ENCODE measurements at regions not wholly inside any gene's neighbourhood (a gene's known extent, or its start where the extent isn't known, plus 50 kb on each side); places are given as distances from the start of the nearest gene placed in this dataset.
"Not testable (repeated sequence)": the region's sequence is repeated elsewhere in the genome, so short reads cannot be mapped to it uniquely, and the experiment has no call there.

- DNase-seq (ENCODE audit: low read depth in 4 of 4, low spot score in 1 of 4) = no peak
Measured at GRCh38 chr4:43587758-43588157, 695.2 kb downstream of the GRXCR1 start.

- no peak for DNase-seq (ENCODE audit: low read depth in 4 of 4, low spot score in 1 of 4)
Measured at GRCh38 chr4:43607400-43607799, 714.9 kb downstream of the GRXCR1 start.

- DNase-seq (ENCODE audit: low read depth in 4 of 4, low spot score in 1 of 4) = no peak
Measured at GRCh38 chr4:43607827-43608461, 715.4 kb downstream of the GRXCR1 start.

GRCh38 chr4:43619219-43619618, 726.7 kb downstream of the GRXCR1 start:
- DNase-seq (ENCODE audit: low read depth in 4 of 4, low spot score in 1 of 4) = no peak

- DNase-seq (ENCODE audit: low read depth in 4 of 4, low spot score in 1 of 4) = not testable (repeated sequence)
Measured at GRCh38 chr4:43637893-43638292, 745.4 kb downstream of the GRXCR1 start.

GRCh38 chr4:43651991-43652390, 759.5 kb downstream of the GRXCR1 start:
- no peak for DNase-seq (ENCODE audit: low read depth in 4 of 4, low spot score in 1 of 4)

GRCh38 chr4:43659547-43659946, 767.0 kb downstream of the GRXCR1 start:
- not testable (repeated sequence) for DNase-seq (ENCODE audit: low read depth in 4 of 4, low spot score in 1 of 4)

GRCh38 chr4:43672265-43672885, 776.2 kb downstream of the KCTD8 start:
- not testable (repeated sequence) for DNase-seq (ENCODE audit: low read depth in 4 of 4, low spot score in 1 of 4)

GRCh38 chr4:43680421-43680820, 768.2 kb downstream of the KCTD8 start:
- no peak for DNase-seq (ENCODE audit: low read depth in 4 of 4, low spot score in 1 of 4)

- DNase-seq (ENCODE audit: low read depth in 4 of 4, low spot score in 1 of 4) = no peak
Measured at GRCh38 chr4:43682551-43682950, 766.1 kb downstream of the KCTD8 start.

GRCh38 chr4:43690116-43690515, 758.5 kb downstream of the KCTD8 start:
- DNase-seq (ENCODE audit: low read depth in 4 of 4, low spot score in 1 of 4) = no peak

- DNase-seq (ENCODE audit: low read depth in 4 of 4, low spot score in 1 of 4) = no peak
Measured at GRCh38 chr4:43693876-43694275, 754.7 kb downstream of the KCTD8 start.

GRCh38 chr4:43709443-43709842, 739.2 kb downstream of the KCTD8 start:
- DNase-seq (ENCODE audit: low read depth in 4 of 4, low spot score in 1 of 4) = no peak

- DNase-seq (ENCODE audit: low read depth in 4 of 4, low spot score in 1 of 4) = no peak
Measured at GRCh38 chr4:43716721-43717395, 731.8 kb downstream of the KCTD8 start.

GRCh38 chr4:43718369-43718768, 730.2 kb downstream of the KCTD8 start:
- no peak for DNase-seq (ENCODE audit: low read depth in 4 of 4, low spot score in 1 of 4)

- DNase-seq (ENCODE audit: low read depth in 4 of 4, low spot score in 1 of 4) = no peak
Measured at GRCh38 chr4:43732829-43733426, 715.7 kb downstream of the KCTD8 start.

GRCh38 chr4:43742083-43742482, 706.5 kb downstream of the KCTD8 start:
- no peak for DNase-seq (ENCODE audit: low read depth in 4 of 4, low spot score in 1 of 4)

- DNase-seq (ENCODE audit: low read depth in 4 of 4, low spot score in 1 of 4) = no peak
Measured at GRCh38 chr4:43754566-43754965, 694.0 kb downstream of the KCTD8 start.

GRCh38 chr4:43757147-43757546, 691.5 kb downstream of the KCTD8 start:
- no peak for DNase-seq (ENCODE audit: low read depth in 4 of 4, low spot score in 1 of 4)

- DNase-seq (ENCODE audit: low read depth in 4 of 4, low spot score in 1 of 4) = no peak
Measured at GRCh38 chr4:43758836-43759235, 689.8 kb downstream of the KCTD8 start.

- DNase-seq (ENCODE audit: low read depth in 4 of 4, low spot score in 1 of 4) = no peak
Measured at GRCh38 chr4:43763029-43763610, 685.5 kb downstream of the KCTD8 start.

GRCh38 chr4:43765514-43765913, 683.1 kb downstream of the KCTD8 start:
- no peak for DNase-seq (ENCODE audit: low read depth in 4 of 4, low spot score in 1 of 4)
